ENCODE measurements at regions not wholly inside any gene's neighbourhood (a gene's known extent, or its start where the extent isn't known, plus 50 kb on each side); places are given as distances from the start of the nearest gene placed in this dataset.

DNA sequence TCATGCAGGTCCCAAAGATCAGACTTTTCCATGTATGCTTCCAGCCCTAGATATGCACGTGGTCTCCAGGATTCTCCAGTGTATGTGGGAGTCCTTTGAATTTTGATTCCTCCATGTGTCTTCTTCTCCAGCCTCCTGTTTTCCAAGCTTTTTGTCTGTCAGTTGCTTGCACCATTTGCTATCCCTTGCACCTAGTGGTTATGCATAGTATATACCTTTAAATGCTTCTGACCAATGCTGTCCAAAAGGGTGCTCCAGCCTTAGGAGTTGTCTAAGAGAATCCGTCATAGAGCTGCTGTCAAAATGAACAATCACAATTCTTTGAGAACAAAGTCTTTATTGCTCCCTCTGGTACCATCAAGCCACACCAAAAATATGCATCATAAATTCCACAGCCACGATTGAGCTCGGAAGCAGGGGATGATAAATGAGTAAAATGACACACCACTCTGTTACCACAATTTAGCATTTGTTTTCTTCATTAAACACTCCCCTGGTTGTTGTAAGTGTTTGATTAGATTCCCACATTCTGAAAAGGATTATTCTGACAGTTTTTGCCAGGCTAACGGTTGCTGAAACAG, 706.2 kb upstream of the GJE1 start:
- no peak for TF ChIP-seq EZH2 (IDR thresholded peaks at IDR 0.05; ENCODE audit: borderline replicate concordance, low read depth, low read length, poor library complexity, severe bottlenecking)
- TF ChIP-seq, protein P1, sequence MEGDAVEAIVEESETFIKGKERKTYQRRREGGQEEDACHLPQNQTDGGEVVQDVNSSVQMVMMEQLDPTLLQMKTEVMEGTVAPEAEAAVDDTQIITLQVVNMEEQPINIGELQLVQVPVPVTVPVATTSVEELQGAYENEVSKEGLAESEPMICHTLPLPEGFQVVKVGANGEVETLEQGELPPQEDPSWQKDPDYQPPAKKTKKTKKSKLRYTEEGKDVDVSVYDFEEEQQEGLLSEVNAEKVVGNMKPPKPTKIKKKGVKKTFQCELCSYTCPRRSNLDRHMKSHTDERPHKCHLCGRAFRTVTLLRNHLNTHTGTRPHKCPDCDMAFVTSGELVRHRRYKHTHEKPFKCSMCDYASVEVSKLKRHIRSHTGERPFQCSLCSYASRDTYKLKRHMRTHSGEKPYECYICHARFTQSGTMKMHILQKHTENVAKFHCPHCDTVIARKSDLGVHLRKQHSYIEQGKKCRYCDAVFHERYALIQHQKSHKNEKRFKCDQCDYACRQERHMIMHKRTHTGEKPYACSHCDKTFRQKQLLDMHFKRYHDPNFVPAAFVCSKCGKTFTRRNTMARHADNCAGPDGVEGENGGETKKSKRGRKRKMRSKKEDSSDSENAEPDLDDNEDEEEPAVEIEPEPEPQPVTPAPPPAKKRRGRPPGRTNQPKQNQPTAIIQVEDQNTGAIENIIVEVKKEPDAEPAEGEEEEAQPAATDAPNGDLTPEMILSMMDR (conservative IDR thresholded peaks at IDR 0.05; ENCODE audit: low read depth, low read length): no peak

Measured in A673 (cell line).